KMS-11 (cell line): ENCODE measurements at regions not wholly inside any gene's neighbourhood (a gene's known extent, or its start where the extent isn't known, plus 50 kb on each side); places are given as distances from the start of the nearest gene placed in this dataset.

ENCODE experiments used
- H2AFZ ChIP-seq: fragments of 200-600 bp; sonication (generic); 2 replicates; pipeline ENCODE4 v1.6.1; 2016; ENCODE audit warnings: antibody characterized with exemption, mixed run types, low read depth
- H3K27ac ChIP-seq: fragments of 200-600 bp; sonication (generic); 2 replicates; pipeline ENCODE4 v1.6.1; 2016; ENCODE audit warnings: mild to moderate bottlenecking, mixed run types
- H3K27me3 ChIP-seq: fragments of 200-600 bp; sonication (generic); 2 replicates; pipeline ENCODE4 v1.6.1; 2017; ENCODE audit warnings: mild to moderate bottlenecking, low read depth, mixed run types, moderate library complexity; ENCODE audit not compliant: insufficient read depth
- H3K36me3 ChIP-seq: fragments of 200-600 bp; sonication (generic); 2 replicates; pipeline ENCODE4 v1.6.1; 2017; ENCODE audit warnings: mild to moderate bottlenecking, mixed run types; ENCODE audit not compliant: insufficient read depth
- H3K4me1 ChIP-seq: fragments of 200-600 bp; sonication (generic); 2 replicates; pipeline ENCODE4 v1.6.1; 2016; ENCODE audit warnings: mild to moderate bottlenecking, low read depth, mixed run types; ENCODE audit not compliant: poor library complexity, severe bottlenecking
- H3K4me2 ChIP-seq: fragments of 200-600 bp; sonication (generic); 2 replicates; pipeline ENCODE4 v1.7.0; 2016; ENCODE audit warnings: mild to moderate bottlenecking, mixed run types
- H3K4me3 ChIP-seq: fragments of 200-600 bp; sonication (generic); IDR thresholded peaks from 2 replicates; pipeline ENCODE4 v1.6.1; 2017; ENCODE audit warnings: low read depth, low read length, mixed read lengths; ENCODE audit not compliant: insufficient read depth
- H3K79me2 ChIP-seq: fragments of 200-600 bp; sonication (generic); 2 replicates; pipeline ENCODE4 v1.6.1; 2016; ENCODE audit warnings: low read depth, mixed run types; ENCODE audit not compliant: insufficient read depth
- H3K9ac ChIP-seq: fragments of 200-600 bp; sonication (generic); 2 replicates; pipeline ENCODE4 v1.6.1; 2016; ENCODE audit warnings: mild to moderate bottlenecking, mixed run types
- H4K20me1 ChIP-seq: fragments of 200-600 bp; sonication (generic); 2 replicates; pipeline ENCODE4 v1.6.1; 2016; ENCODE audit warnings: mild to moderate bottlenecking, mixed run types; ENCODE audit not compliant: insufficient read depth
- TF ChIP-seq, protein P1 (sequence below): fragments of 200-600 bp; sonication (generic); conservative IDR thresholded peaks from 2 replicates; pipeline ENCODE4 v1.6.1; 2017; ENCODE audit warnings: low read depth, mild to moderate bottlenecking, antibody characterized with exemption, low read length, moderate library complexity, mixed read lengths

DNA sequence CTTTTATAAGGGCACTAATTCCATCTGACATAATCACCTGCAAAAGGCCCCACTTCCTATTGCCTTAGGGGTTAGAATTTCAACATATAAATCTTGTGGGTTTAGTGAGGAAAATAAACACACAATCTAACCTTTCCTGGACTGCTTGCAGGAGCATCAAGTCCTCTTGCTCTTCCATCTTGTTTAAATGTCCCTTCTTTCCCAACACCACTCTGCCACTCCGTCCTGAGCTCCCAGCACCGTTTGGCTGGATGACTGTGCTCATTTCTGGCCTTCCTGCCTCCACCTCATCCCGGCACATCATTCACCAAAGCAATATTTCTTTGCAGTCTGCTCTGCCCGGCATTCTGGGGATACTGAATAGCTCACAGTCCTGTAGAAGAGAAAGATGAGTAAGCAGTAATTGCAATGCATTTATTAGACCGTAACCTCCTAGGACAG, 247.8 kb downstream of the BCL2 start:
- no peaks in the 10 kb centered on the region for H4K20me1 ChIP-seq
- no peak overlapping the region for H3K4me2 ChIP-seq
- H3K4me1 ChIP-seq: peaks cover 15% of the 10 kb centered on the region
- no peak overlapping the region for H3K9ac ChIP-seq
- no peak overlapping the region for H3K27ac ChIP-seq
- no peak overlapping the region for H2AFZ ChIP-seq
- H3K4me3 ChIP-seq: no peak overlapping the region
- no peaks in the 10 kb centered on the region for H3K27me3 ChIP-seq
- H3K36me3 ChIP-seq: no peaks in the 10 kb centered on the region
- H3K79me2 ChIP-seq: no peaks in the 10 kb centered on the region
- TF ChIP-seq, protein P1, sequence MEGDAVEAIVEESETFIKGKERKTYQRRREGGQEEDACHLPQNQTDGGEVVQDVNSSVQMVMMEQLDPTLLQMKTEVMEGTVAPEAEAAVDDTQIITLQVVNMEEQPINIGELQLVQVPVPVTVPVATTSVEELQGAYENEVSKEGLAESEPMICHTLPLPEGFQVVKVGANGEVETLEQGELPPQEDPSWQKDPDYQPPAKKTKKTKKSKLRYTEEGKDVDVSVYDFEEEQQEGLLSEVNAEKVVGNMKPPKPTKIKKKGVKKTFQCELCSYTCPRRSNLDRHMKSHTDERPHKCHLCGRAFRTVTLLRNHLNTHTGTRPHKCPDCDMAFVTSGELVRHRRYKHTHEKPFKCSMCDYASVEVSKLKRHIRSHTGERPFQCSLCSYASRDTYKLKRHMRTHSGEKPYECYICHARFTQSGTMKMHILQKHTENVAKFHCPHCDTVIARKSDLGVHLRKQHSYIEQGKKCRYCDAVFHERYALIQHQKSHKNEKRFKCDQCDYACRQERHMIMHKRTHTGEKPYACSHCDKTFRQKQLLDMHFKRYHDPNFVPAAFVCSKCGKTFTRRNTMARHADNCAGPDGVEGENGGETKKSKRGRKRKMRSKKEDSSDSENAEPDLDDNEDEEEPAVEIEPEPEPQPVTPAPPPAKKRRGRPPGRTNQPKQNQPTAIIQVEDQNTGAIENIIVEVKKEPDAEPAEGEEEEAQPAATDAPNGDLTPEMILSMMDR: no peak

DNA sequence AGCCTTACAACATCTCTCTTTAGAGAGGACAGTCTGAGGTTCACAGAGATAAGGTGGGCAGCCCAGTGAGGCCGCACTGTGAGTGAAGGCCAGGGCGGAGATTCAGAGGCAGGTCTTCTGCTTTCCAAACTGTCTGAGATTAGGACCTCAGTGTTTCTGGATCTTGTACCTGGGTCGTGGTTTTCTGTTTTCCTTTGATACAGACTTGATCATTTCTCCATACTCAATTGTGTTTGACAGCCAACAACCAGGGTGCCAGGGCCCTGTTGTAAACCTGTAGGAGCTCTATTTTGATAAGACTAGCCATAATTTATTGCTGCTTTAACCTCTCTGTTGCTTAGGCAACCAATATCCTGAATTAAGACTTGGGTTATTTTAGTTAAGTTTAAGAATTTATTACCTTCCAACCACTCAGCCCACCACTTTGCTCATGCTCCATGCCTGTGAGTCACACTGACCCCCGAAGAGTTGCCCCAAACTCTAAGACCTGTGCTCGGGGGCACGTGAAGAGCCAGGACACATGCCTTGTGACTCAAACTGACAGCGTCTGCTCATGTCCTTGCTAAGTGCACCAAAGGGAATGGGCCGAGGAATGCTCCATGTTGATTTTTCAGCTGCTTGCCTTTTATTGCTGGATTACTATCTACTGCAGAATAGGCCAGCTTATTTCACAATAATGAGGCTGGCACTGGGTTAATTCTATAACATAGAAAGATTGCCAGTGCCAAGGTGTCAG, 248.6 kb downstream of the BCL2 start:
- Histone ChIP-seq H3K4me2 (no peak overlapping the region), H3K27me3 (no peaks in the 10 kb centered on the region), H4K20me1 (no peaks in the 10 kb centered on the region), H3K4me3 (no peak overlapping the region), H3K4me1 (peaks cover 14% of the 10 kb centered on the region), H3K79me2 (no peaks in the 10 kb centered on the region), H3K36me3 (no peaks in the 10 kb centered on the region), H3K9ac (no peak overlapping the region), H3K27ac (no peak overlapping the region), H2AFZ (no peak overlapping the region)
- TF ChIP-seq, protein P1: no peak

DNA sequence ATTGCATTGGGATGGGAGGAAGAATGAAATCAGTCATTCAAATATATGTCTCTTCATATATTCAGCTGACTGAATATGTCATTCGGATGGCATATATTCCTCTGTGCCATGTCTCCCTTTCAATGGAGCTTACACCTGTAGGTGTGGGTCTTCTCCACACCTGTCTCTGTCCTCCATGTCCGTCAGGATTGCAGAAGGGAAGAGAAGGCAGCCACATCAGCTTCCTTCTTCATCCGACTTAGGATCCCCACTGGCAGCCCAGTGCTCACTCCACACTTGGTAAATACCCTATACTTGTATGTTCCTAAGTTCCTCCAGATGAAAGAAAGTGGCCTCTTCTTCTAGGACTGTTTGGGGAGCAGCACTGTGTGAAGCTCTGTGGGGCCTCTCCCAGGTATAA, 250.1 kb downstream of the BCL2 start:
- Histone ChIP-seq H3K79me2 (no peaks in the 10 kb centered on the region), H3K4me2 (no peak overlapping the region), H3K27ac (no peak overlapping the region), H3K27me3 (no peaks in the 10 kb centered on the region), H3K4me1 (peaks cover under 1% of the 10 kb centered on the region), H4K20me1 (no peaks in the 10 kb centered on the region), H3K9ac (no peak overlapping the region), H2AFZ (no peak overlapping the region), H3K36me3 (no peaks in the 10 kb centered on the region), H3K4me3 (no peak overlapping the region)
- TF ChIP-seq, protein P1: no peak

DNA sequence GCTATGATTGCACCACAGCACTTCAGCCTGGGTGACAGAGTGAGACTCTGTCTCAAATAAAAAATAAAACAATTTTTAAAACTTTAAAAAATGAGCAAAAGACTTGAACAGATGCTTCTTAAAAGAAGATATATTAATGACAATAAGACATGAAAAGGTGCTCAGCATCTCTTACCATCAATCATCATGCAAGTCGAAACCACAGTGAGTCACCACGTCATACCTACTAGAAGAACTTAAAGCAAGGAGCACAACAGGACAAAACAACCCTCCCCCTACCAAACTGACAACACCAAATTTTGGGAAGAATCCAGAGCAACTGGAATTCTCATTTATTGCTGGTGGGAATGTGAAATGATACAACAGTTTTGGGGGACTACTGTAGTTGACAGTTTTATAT, 251.6 kb downstream of the BCL2 start:
- H4K20me1 ChIP-seq: no peaks in the 10 kb centered on the region

More for the DNA sequence above, 251.6 kb downstream of the BCL2 start:
- TF ChIP-seq, protein P1: no peak
- H3K9ac ChIP-seq: no peak overlapping the region
- H3K4me2 ChIP-seq: no peak overlapping the region
- H2AFZ ChIP-seq: no peak overlapping the region
- no peak overlapping the region for H3K4me3 ChIP-seq
- no peaks in the 10 kb centered on the region for H3K27me3 ChIP-seq
- H3K27ac ChIP-seq: no peak overlapping the region
- no peaks in the 10 kb centered on the region for H3K4me1 ChIP-seq
- H3K79me2 ChIP-seq: no peaks in the 10 kb centered on the region
- H3K36me3 ChIP-seq: no peaks in the 10 kb centered on the region
